ENCODE measurements at regions not wholly inside any gene's neighbourhood (a gene's known extent, or its start where the extent isn't known, plus 50 kb on each side); places are given as distances from the start of the nearest gene placed in this dataset.
"Not testable (repeated sequence)": the region's sequence is repeated elsewhere in the genome, so short reads cannot be mapped to it uniquely, and the experiment has no call there.

GRCh38 chr4:57877047-57877458 lies 766.9 kb upstream of the IGFBP7 start:
- no peak for DNase-seq (ENCODE audit: low read depth in 2 of 2)

DNA sequence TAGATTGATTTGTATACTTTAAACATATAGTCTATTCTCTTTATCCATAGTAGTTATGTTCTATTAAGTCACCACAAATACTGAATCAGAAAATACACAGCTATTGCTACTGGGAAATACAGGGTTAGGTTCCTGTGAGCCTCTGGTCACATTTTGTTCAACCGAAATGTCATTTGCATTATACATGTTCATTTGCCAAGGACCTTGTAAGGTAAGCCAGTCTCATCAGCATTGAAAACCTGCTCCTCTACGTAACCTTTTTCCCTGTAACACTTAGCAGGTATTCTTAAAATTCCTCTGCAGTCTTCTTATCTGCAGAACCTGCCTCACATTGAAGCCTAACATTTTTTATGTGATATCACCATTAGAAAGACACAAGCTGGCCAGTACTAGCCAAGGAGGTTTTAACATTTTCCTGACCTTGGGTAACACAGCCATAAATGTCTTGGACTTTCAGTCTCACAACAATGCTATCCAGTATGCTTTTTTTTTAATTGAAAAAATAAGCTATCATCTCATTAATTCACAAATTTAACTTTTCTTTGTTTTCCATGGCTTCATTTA lies 765.7 kb upstream of the IGFBP7 start:
- DNase-seq (ENCODE audit: low read depth in 2 of 2), result no peak

GRCh38 chr4:57866468-57867171 lies 756.4 kb upstream of the IGFBP7 start:
- DNase-seq (ENCODE audit: low read depth in 2 of 2), result no peak

GRCh38 chr4:57865264-57865663 lies 755.1 kb upstream of the IGFBP7 start:
- no peak for DNase-seq (ENCODE audit: low read depth in 2 of 2)

GRCh38 chr4:57854748-57855147 lies 744.6 kb upstream of the IGFBP7 start:
- no peak for DNase-seq (ENCODE audit: low read depth in 2 of 2)

DNA sequence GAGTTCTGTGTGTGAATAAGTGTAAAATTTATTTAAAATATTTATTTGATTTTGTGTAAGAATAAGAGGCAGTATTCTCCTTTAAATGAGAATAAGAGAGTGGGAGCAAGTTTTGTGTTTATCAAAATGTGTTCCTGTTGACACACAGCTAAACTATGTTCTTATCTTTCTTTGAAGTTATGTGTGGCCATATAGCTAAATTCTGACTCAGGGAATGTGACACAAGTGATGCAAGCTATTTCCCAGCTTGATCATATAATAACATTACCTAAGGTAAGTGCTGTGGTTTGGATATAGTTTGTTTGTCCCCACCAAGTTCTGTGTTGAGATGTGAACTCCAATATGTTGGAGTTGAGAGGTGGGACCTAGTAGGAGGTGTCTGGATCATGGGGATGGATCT lies 740.0 kb upstream of the IGFBP7 start:
- no peak for DNase-seq (ENCODE audit: low read depth in 2 of 2)

GRCh38 chr4:57832083-57832482 lies 721.9 kb upstream of the IGFBP7 start:
- no peak for DNase-seq (ENCODE audit: low read depth in 2 of 2)

GRCh38 chr4:57789666-57790065 lies 679.5 kb upstream of the IGFBP7 start:
- no peak for DNase-seq (ENCODE audit: low read depth in 2 of 2)

- DNase-seq (ENCODE audit: low read depth in 2 of 2), result no peak
Measured at GRCh38 chr4:57777876-57778275, 667.7 kb upstream of the IGFBP7 start.

DNA sequence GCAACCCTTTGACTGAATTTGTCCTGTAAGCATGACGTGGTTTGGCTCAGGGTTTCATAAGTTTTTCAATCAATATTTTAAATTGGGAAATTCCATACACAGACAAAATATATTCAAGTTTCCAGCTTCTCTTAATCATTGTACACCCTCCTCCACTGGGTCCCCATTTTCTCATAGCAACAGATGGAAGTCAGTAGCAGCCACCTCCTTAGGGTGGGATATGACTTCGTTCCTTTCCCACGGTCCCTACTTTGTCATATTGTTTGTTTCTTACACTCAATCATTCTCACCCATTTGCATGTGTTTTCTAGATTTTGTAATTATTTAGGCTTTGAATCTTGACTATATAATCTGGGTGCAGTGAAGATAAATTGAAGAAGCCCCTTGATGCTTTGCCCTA lies 664.5 kb upstream of the IGFBP7 start:
- no peak for DNase-seq (ENCODE audit: low read depth in 2 of 2)

DNA sequence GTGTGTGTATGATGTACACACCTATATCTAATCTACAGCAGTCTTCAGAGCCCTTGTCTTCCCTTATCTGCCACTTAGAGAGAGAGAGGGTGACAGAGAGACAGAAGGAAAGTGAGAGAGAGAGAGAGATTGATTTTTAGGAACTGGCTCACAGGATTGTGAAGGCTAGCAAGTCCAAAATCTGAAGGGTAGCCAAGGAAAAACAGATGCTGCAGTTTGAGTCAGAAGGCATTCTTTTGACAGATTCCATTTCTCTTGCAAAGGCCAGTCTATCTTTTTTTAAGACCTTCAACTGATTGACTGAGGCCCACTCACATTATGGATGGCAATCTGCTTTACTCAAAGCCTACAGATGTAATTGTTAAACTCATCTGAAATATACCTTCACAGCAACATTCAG lies 664.0 kb upstream of the IGFBP7 start:
- no peak for DNase-seq (ENCODE audit: low read depth in 2 of 2)

- no peak for DNase-seq (ENCODE audit: low read depth in 2 of 2)
Measured at GRCh38 chr4:57766341-57766740, 656.2 kb upstream of the IGFBP7 start.

DNA sequence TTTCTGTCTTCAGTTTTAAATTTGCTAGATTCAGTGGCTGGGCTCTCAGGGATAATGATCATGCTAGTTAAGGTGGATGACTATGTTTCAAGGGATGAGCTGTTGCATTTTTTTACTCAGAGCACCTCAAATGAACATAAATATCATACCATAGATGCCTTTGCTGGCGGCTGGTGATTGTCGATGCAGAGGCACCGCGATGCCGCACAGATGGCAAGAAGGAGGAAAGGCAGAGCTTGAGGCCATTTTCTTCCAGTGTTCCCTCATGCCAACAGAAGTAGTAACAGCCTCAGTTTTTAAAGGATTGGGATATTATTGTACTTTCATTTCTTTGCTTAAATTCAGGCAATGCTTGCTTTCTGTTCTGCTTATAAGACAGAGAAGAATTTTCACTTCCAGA lies 654.7 kb upstream of the IGFBP7 start:
- no peak for DNase-seq (ENCODE audit: low read depth in 2 of 2)

DNA sequence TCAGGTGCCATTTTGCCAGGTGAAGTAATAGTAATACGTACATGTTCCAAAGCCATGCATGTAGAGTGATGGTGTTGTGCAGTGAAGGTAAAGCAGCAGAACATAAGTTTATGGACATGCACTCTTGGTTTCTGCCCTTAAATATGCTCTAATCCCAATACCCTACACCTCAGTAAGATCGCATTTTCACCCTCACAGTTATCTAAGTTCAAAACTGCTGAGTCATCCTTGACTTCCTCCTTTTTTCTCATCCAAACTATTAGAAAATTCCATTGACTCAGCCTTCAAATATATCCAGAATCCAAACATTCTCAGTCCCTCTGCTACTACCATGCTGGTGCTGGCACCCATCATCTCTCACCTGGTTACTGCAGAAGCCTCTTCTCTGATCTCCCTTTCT lies 652.9 kb upstream of the IGFBP7 start:
- no peak for DNase-seq (ENCODE audit: low read depth in 2 of 2)

- DNase-seq (ENCODE audit: low read depth in 2 of 2), result no peak
Measured at GRCh38 chr4:57740625-57741190, 630.5 kb upstream of the IGFBP7 start.

- no peak for DNase-seq (ENCODE audit: low read depth in 2 of 2)
Measured at GRCh38 chr4:57736781-57737180, 626.6 kb upstream of the IGFBP7 start.

GRCh38 chr4:57734104-57734670 lies 624.0 kb upstream of the IGFBP7 start:
- no peak for DNase-seq (ENCODE audit: low read depth in 2 of 2)

- not testable (repeated sequence) for DNase-seq (ENCODE audit: low read depth in 2 of 2)
Measured at GRCh38 chr4:57729775-57730570, 619.8 kb upstream of the IGFBP7 start.

DNA sequence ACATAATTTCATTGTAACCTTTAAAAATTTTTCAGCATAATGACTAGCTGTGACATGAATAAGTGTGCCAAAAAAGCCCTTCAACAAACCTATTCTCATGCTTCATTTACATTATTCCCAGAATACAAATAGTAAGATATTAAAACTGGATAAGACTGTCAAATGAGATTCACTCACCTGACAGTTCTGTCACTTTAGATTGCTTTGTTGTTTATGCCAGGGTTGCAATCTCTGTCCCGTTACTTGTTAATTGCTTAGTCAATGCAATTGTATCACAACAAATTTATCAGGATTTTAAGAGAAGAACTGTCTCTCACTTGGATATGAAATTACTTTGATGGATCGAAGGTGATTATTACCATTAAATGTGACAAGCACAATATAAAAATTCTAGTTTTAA lies 616.0 kb upstream of the IGFBP7 start:
- DNase-seq (ENCODE audit: low read depth in 2 of 2), result no peak

DNA sequence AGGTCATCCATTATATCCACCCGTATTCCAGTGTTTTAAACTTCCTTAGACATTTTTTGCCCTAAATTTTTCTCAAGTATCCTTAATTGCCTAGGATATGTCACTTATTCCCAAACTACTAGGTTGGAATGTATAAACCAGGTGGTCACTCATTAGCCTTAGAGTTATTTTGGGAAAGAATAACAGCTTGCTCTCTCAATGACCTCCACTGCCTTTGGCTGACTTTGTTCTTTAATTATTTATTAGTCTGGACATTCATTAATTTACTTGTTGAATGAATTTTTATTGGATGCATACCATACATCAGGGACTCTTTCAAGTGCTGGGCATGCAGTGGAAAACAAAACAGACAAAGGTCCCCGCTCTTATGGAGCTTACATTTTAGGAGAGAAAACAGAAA lies 609.3 kb upstream of the IGFBP7 start:
- DNase-seq (ENCODE audit: low read depth in 2 of 2), result no peak

- not testable (repeated sequence) for DNase-seq (ENCODE audit: low read depth in 2 of 2)
Measured at GRCh38 chr4:57714313-57714712, 604.1 kb upstream of the IGFBP7 start.

DNA sequence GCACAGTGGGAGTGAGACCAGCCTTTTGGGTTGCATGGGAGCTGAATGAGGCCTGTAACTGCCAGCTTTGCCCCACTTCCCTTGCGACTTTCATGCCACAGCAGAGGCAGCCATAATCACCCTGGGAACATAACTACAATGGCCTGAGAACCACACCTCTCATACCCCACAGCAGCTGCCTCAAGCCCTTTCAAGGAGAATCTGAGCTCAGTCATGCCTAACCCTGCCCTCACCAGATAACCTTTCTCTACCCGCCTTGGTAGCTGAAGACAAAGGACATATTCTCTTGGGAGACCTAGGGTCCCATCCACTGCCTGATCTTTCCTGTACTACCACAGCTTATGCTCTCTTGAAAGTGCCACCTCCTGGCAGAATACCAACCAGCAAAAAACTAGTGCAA lies 599.9 kb upstream of the IGFBP7 start:
- no peak for DNase-seq (ENCODE audit: low read depth in 2 of 2)
